HL-60 (cell line): ENCODE measurements at regions not wholly inside any gene's neighbourhood (a gene's known extent, or its start where the extent isn't known, plus 50 kb on each side); places are given as distances from the start of the nearest gene placed in this dataset.

ENCODE experiments used
- DNase-seq, 2 experiments: peaks; one replicate each; pipeline ENCODE4 v3.0.0-alpha.2; 2010 to 2020; ENCODE audit warnings: low read depth in 1 of 2, low spot score in 1 of 2
- H3K27ac ChIP-seq: fragments of 250-450 bp; sonication (Bioruptor Pico); replicated peaks from 2 replicates; pipeline ENCODE4 v1.5.1; 2020; ENCODE audit warnings: mild to moderate bottlenecking, moderate library complexity
- H3K27me3 ChIP-seq: fragments of 250-450 bp; sonication (Bioruptor Pico); 2 replicates; pipeline ENCODE4 v1.5.1; 2021; ENCODE audit warnings: mild to moderate bottlenecking, moderate library complexity; ENCODE audit not compliant: insufficient read depth, poor library complexity, severe bottlenecking
- H3K4me3 ChIP-seq: replicated peaks from 2 replicates; pipeline ENCODE4 v1.5.1; 2011; ENCODE audit warnings: mild to moderate bottlenecking, control low read depth, low read length; ENCODE audit not compliant: insufficient read depth
- GABPA ChIP-seq: IDR thresholded peaks from 2 replicates; pipeline ENCODE4 v1.6.1; 2012; ENCODE audit warnings: low read depth
- POLR2AphosphoS5 ChIP-seq: IDR thresholded peaks from 2 replicates; pipeline ENCODE4 v1.6.1; 2012; ENCODE audit warnings: low read depth
- REST ChIP-seq: IDR thresholded peaks from 2 replicates; pipeline ENCODE4 v1.6.1; 2012; ENCODE audit warnings: low read depth; ENCODE audit not compliant: insufficient replicate concordance
- SPI1 ChIP-seq: IDR thresholded peaks from 2 replicates; pipeline ENCODE4 v1.6.1; 2012; ENCODE audit warnings: low read depth, mild to moderate bottlenecking, borderline replicate concordance
- TF ChIP-seq, protein P1 (sequence below): IDR thresholded peaks from one replicate; pipeline ENCODE4 v1.5.1; 2011; ENCODE audit warnings: low read length, control low read depth, inconsistent platforms; ENCODE audit not compliant: insufficient read depth

DNA sequence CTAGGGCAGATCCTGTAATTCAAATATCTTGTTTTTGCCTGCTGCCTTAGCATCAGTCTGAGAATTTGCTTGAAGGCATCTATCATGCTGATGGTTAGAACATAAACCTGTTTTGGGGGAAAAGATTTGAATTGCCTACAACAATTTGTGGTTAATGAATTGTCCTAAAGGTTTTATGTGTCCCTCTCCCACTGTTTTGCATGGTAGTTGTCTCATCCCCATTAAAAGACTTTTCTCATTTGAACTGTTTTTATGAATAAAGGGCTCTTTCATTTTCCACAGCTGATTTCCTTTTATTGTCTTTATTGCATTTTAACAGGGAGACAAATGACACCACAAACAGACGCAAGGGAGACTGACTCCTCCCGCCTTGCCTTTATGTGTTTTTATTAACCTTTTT, 275.6 kb downstream of the PIK3C3 start:
- TF ChIP-seq GABPA (no peak), REST (no peak), SPI1 (no peak), POLR2AphosphoS5 (no peak)
- TF ChIP-seq, protein P1, sequence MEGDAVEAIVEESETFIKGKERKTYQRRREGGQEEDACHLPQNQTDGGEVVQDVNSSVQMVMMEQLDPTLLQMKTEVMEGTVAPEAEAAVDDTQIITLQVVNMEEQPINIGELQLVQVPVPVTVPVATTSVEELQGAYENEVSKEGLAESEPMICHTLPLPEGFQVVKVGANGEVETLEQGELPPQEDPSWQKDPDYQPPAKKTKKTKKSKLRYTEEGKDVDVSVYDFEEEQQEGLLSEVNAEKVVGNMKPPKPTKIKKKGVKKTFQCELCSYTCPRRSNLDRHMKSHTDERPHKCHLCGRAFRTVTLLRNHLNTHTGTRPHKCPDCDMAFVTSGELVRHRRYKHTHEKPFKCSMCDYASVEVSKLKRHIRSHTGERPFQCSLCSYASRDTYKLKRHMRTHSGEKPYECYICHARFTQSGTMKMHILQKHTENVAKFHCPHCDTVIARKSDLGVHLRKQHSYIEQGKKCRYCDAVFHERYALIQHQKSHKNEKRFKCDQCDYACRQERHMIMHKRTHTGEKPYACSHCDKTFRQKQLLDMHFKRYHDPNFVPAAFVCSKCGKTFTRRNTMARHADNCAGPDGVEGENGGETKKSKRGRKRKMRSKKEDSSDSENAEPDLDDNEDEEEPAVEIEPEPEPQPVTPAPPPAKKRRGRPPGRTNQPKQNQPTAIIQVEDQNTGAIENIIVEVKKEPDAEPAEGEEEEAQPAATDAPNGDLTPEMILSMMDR = no peak
- no peak overlapping the region for H3K4me3 ChIP-seq
- no peak overlapping the region for H3K27ac ChIP-seq
- no peak for DNase-seq
- H3K27me3 ChIP-seq = no peaks in the 10 kb centered on the region

DNA sequence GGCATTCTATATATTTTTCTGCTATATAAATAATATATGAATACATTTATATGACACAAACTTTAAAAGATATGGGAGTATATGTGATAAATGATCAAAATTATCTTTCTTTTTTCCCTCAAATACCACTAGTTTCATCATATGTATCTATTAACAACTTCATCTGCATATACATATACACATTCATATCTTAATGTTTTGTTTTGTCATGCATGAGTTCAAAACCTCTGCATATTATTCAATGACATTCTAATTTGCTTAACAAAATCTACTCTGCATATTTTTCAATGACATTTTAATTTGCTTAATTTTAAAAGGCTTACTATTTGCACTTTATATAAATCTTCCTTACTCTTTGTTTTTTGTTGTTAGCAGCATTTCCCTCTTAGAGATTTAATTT, 276.2 kb downstream of the PIK3C3 start:
- Histone ChIP-seq H3K27me3 (no peaks in the 10 kb centered on the region), H3K27ac (no peak overlapping the region), H3K4me3 (no peak overlapping the region)
- no peak for DNase-seq
- TF ChIP-seq REST (no peak), POLR2AphosphoS5 (no peak), GABPA (no peak), SPI1 (no peak)
- TF ChIP-seq, protein P1 = no peak

DNA sequence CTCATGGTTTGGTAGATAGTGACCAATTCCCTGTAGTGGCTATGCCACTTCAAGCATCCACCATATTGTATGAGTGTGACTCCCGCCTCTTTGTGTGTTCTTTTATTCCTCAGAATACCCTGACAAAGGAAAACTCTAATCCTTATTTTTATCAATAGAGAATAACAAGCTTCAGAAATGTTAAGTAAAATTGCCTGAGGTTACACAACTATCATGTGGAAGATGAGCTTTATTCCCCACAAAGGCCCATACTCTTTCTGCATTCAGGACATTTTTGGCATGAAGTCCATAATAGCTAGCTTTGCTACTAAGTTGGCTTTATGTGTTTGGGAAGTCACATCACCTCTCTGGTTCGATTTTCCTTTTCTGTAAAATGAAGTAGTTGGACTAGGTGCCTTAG, 276.8 kb downstream of the PIK3C3 start:
- no peaks in the 10 kb centered on the region for H3K27me3 ChIP-seq
- no peak overlapping the region for H3K27ac ChIP-seq
- TF ChIP-seq GABPA (no peak), POLR2AphosphoS5 (no peak), SPI1 (no peak), REST (no peak)
- TF ChIP-seq, protein P1 = no peak
- no peak for DNase-seq
- no peak overlapping the region for H3K4me3 ChIP-seq
